Fibroblast of peridontal ligament (primary cell): ENCODE measurements at regions not wholly inside any gene's neighbourhood (a gene's known extent, or its start where the extent isn't known, plus 50 kb on each side); places are given as distances from the start of the nearest gene placed in this dataset.
"Not testable (repeated sequence)": the region's sequence is repeated elsewhere in the genome, so short reads cannot be mapped to it uniquely, and the experiment has no call there.

ENCODE experiments used
- DNase-seq: peaks from one replicate; pipeline ENCODE4 v3.0.0-alpha.2; 2010; ENCODE audit errors: extremely low read depth

GRCh38 chr5:71905834-71906711, 187.0 kb downstream of the CARTPT start:
- no peak for DNase-seq

GRCh38 chr5:71907001-71907588, 188.0 kb downstream of the CARTPT start:
- DNase-seq, result no peak

GRCh38 chr5:71907608-71908145, 188.6 kb downstream of the CARTPT start:
- no peak for DNase-seq

GRCh38 chr5:71910741-71911140, 191.7 kb downstream of the CARTPT start:
- no peak for DNase-seq

GRCh38 chr5:71912021-71912420, 192.9 kb downstream of the CARTPT start:
- no peak for DNase-seq

- no peak for DNase-seq
Measured at GRCh38 chr5:71914281-71914680, 193.0 kb upstream of the MAP1B start.

GRCh38 chr5:71922584-71923106, 184.6 kb upstream of the MAP1B start:
- DNase-seq, result no peak

- no peak for DNase-seq
Measured at GRCh38 chr5:71923755-71924154, 183.5 kb upstream of the MAP1B start.

- DNase-seq, result peak; percentile 18
Measured at GRCh38 chr5:71924325-71924724, 182.9 kb upstream of the MAP1B start.

GRCh38 chr5:71924980-71925379, 182.3 kb upstream of the MAP1B start:
- peak; percentile 51 for DNase-seq

GRCh38 chr5:71925608-71926091, 181.6 kb upstream of the MAP1B start:
- DNase-seq, result peak; percentile 47

GRCh38 chr5:71929003-71929402, 178.3 kb upstream of the MAP1B start:
- no peak for DNase-seq

- not testable (repeated sequence) for DNase-seq
Measured at GRCh38 chr5:71930554-71930953, 176.7 kb upstream of the MAP1B start.

- DNase-seq, result no peak
Measured at GRCh38 chr5:71932131-71932654, 175.1 kb upstream of the MAP1B start.

- no peak for DNase-seq
Measured at GRCh38 chr5:71932655-71933338, 174.5 kb upstream of the MAP1B start.

GRCh38 chr5:71934322-71934721, 173.0 kb upstream of the MAP1B start:
- no peak for DNase-seq

GRCh38 chr5:71937921-71938698, 169.2 kb upstream of the MAP1B start:
- DNase-seq, result no peak

- no peak for DNase-seq
Measured at GRCh38 chr5:71938895-71939294, 168.4 kb upstream of the MAP1B start.

- no peak for DNase-seq
Measured at GRCh38 chr5:71939452-71940230, 167.6 kb upstream of the MAP1B start.

- DNase-seq, result no peak
Measured at GRCh38 chr5:71943874-71944273, 163.4 kb upstream of the MAP1B start.
